Ovary (tissue), 1 donor: ENCODE measurements at regions not wholly inside any gene's neighbourhood (a gene's known extent, or its start where the extent isn't known, plus 50 kb on each side); places are given as distances from the start of the nearest gene placed in this dataset.

Source experiments
- EP300 ChIP-seq: sonication (generic); formaldehyde crosslinking; IDR thresholded peaks from one replicate; pipeline ENCODE4 v1.6.1; 2017; ENCODE audit warnings: antibody characterized with exemption
- POLR2A ChIP-seq: fragments of 450-650 bp; IDR thresholded peaks from one replicate; pipeline ENCODE4 v1.6.1; 2017; ENCODE audit warnings: antibody characterized with exemption, mild to moderate bottlenecking, moderate library complexity

GRCh38 chr21:39088031-39088370 lies 95.2 kb downstream of the PSMG1 start:
- TF ChIP-seq EP300 (no peak), POLR2A (no peak)
